A172 (cell line): ENCODE measurements at regions not wholly inside any gene's neighbourhood (a gene's known extent, or its start where the extent isn't known, plus 50 kb on each side); places are given as distances from the start of the nearest gene placed in this dataset.

ENCODE experiments used
- DNase-seq: peaks from one replicate; pipeline ENCODE4 v3.0.0-alpha.2; 2015; ENCODE audit warnings: low spot score

DNA sequence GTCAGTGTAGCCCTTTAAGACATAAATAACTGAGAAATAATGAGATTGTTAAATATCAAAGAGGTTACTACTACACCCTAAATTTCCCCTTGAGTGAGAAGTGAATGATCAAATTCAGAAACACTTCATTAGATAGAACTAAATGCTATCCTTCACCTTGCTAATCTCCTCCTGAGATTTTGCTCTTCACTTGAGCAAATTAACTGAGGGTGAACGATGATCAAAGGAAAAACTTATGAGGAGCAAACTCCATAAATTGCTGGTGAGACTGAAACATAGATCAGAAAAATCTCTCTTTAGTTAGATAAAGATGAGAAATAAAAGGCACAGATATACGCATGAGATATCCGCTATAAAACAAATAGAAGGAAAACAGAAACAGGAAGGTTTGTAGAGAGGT lies 63.1 kb upstream of the TANC1 start:
- DNase-seq = no peak

DNA sequence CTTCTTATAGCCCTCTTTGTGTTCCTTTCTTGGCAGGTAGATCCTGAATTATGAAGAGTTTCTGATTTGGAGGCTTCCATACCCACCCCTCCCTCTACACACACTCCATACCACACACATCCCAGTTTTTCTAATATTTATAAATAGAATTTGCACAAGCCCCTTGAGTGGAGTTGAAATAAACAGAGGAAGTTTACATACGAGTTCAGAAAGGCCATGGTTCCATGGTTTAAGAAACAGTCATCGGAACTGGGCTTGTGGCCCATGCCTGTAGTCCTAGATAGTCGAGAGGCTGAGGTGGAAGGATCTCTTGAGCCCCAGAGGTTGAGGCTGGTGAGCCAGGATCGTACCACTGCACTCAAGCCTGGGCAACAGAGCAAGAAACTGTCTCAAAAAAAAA lies 62.7 kb upstream of the TANC1 start:
- DNase-seq = no peak

DNA sequence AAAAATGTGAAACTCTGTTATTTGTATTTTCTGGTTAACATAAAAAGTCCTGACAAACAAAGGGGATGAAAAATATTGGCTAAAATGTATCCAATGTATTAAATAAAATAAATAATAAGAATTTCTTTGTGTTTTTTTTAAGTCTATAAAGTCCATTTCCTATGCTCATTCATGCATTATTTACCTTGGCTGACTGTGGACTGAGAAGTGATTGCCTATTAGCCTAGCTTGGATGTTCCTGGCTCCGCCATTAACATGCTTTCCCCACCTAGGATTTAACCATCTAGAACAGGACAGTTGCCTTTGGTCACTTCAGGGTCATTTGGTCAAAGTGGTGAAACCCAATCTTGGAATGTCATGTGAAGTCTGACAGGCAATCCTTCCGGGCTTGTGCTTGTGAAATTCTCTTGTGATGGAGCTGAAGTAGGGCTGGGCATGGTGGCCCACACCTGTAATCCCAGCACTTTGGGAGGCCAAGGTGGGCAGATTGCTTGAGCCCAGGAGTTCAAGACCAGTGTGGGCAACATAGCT lies 60.4 kb upstream of the TANC1 start:
- DNase-seq = no peak

DNA sequence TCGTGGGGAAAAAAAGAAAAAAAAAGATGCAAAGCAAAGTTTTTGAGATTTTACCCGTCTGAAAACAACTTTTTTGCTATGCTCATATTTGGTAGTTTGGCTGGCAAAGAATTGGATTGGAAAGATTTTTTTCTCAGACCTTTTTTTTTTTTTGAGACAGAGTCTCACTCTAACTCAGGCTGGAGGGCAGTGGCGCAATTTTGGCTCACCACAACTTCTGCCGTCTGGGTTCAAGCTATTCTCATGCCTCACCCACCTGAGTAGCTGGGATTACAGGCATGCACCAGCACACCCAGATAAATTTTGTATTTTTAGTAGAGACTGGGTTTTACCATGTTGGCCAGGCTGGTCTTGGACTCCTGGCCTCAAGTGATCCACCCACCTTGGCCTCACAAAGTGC lies 56.3 kb upstream of the TANC1 start:
- DNase-seq = no peak

DNA sequence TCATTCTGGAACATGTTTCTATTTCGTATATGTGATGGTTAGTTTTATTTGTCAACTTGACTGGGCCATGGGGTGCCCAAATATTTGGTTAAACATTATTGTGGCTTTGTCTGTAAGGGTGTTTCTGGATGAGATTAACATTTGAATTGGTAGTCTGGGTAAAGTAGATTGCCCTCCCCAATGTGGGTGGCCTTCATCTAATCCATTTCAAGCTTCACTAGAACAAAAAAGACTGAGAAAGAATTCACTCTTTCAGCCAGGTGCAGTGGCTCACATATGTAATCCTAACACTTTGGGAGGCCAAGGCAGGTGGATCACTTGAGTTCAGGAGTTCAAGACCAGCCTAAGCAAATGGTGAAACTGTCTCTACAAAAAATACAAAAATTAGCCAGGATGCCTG lies 55.7 kb upstream of the TANC1 start:
- no peak for DNase-seq

DNA sequence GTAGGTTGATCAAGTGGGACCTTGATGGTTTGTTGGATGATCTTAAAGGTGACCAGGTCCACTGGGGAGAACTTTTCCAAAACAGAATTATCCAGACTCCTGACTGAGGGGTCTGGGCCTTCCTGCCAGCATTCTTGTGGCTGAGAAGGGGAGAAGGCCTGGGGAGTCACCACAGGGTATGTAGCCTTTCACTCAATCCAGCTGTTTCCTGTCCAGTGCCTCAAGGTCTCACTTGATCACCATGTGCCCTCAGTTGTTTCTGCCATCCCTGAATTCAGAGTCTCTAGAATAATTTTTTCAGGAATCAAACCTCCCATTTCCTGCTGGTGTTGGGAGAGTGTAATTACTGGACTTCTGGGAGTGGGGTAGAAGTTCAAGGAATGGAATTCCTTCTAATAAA lies 54.4 kb upstream of the TANC1 start:
- no peak for DNase-seq

DNA sequence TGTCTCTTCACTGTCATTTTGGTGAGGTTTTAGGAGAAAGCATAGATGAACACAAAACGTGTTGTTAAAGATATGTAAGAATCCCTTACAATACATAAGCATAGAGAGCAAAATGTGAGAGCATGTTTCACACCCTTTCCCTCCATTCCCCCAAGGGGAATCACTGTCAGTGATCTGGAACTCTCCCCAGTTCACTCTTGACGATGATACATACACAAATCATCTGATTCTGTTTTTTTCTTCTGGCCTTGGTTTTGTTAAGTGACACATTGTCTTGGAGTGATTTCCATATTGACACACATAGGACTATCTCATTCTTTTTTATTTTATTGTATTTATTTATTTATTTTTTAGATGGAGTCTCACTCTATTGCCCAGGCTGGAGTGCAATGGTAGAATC lies 53.7 kb upstream of the TANC1 start:
- DNase-seq = no peak

DNA sequence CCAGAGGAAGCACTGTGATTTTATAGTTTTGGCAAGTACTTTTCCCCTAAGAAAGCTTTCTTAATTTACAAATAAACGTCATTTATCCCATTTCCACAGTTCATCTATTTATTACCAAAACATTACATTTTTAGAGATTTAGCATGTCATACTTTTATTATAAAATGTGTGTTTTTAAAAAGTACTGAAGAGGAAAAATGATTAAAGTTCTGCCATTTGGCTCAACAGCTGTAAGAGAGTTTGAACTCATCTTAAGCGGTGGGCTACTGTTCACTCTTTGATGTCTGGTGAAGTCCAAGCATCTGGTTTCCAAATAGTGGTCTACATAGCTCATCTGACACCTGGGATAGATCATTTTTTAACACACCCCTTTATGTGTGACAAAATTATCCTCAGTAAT lies 51.3 kb upstream of the TANC1 start:
- DNase-seq = no peak

DNA sequence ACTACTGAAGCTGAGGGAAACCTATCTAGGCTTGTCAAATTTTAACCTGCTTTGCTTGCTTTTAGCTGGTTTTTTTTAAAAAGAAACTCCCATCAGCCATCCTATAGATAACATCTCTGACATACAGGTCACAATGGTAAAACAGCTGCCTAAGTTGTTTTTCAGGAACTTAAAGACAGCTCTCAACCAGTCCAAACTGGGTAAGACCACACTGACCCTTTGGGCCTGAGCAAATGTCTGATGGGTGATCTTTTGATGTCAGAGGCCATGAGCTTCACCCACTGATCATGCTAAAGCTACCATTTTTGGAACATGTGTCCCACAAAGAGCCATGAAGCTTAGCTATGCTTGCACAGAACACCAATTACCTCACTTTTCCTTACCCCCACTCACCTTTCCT lies 50.0 kb upstream of the TANC1 start:
- DNase-seq = no peak
